Ovary (tissue), 7 donors: ENCODE measurements at regions not wholly inside any gene's neighbourhood (a gene's known extent, or its start where the extent isn't known, plus 50 kb on each side); places are given as distances from the start of the nearest gene placed in this dataset.

Experiments
- DNase-seq, 5 donors: peaks; one replicate each; pipeline ENCODE4 v3.0.0-alpha.2; 2019 to 2020
- H3K27ac ChIP-seq, 2 donors: fragments of 200-600 bp; one replicate each; pipeline versions ENCODE4 v1.5.1 to v1.8.0; 2019 to 2022
- H3K27me3 ChIP-seq: fragments of 200-600 bp; one replicate; pipeline ENCODE4 v1.8.0; 2022
- H3K36me3 ChIP-seq: fragments of 200-600 bp; sonication (generic); one replicate; pipeline ENCODE4 v1.5.1; 2019
- H3K4me1 ChIP-seq: one replicate; pipeline ENCODE4 v1.8.1; 2013; ENCODE audit warnings: mild to moderate bottlenecking, moderate library complexity; ENCODE audit not compliant: insufficient read depth
- H3K4me3 ChIP-seq: fragments of 200-600 bp; sonication (generic); one replicate; pipeline ENCODE4 v1.5.1; 2017
- H3K9me3 ChIP-seq, 2 donors: fragments of 200-600 bp in 1 of 2; sonication (generic) in 1 of 2; one replicate each; pipeline versions ENCODE4 v1.5.1 to v1.8.1; 2013 to 2019; ENCODE audit warnings: mild to moderate bottlenecking in 1 of 2, moderate library complexity in 1 of 2
- EP300 ChIP-seq: sonication (generic); formaldehyde crosslinking; IDR thresholded peaks from one replicate; pipeline ENCODE4 v1.6.1; 2017; ENCODE audit warnings: antibody characterized with exemption
- POLR2A ChIP-seq: fragments of 450-650 bp; IDR thresholded peaks from one replicate; pipeline ENCODE4 v1.6.1; 2017; ENCODE audit warnings: antibody characterized with exemption, mild to moderate bottlenecking, moderate library complexity
- WGBS, 3 donors: extraction: QIAGEN DNeasy Blood & Tissue Kit in 1 of 3; methylation state at CpG; one replicate each; pipeline versions ENCODE4 v1.1.5 to v1.1.7; 2013 to 2017; 5-methylcytosine and 5-hydroxymethylcytosine counted together
- intact Hi-C, 4 donors: fragments of 100-400 bp; cut with DNase I; formaldehyde crosslinking; loops; one replicate each; pipeline versions ENCODE4 v1.11.0 to v1.15.1; 2022 to 2023
- TF ChIP-seq, protein P1 (sequence below), 3 donors: fragments of 450-650 bp in 2 of 3; fragments of 200-600 bp in 1 of 3; IDR thresholded peaks; one replicate each; pipeline versions ENCODE4 v1.5.1 to v1.8.0; 2016 to 2022; ENCODE audit warnings: antibody characterized with exemption in 3 of 3, mild to moderate bottlenecking in 1 of 3
- donor health status: DM: no; HTN: no; CAD: no; lungs with moderate emphysema.
- donor health status: DM: no; HTN: no; CAD: no.
- donor health status: Bipolar disorder and iron deficiency.
- donor health status: DM: no; HTN: no; CAD: no.
- donor health status: DM: yes; HTN: yes; CAD: no.

DNA sequence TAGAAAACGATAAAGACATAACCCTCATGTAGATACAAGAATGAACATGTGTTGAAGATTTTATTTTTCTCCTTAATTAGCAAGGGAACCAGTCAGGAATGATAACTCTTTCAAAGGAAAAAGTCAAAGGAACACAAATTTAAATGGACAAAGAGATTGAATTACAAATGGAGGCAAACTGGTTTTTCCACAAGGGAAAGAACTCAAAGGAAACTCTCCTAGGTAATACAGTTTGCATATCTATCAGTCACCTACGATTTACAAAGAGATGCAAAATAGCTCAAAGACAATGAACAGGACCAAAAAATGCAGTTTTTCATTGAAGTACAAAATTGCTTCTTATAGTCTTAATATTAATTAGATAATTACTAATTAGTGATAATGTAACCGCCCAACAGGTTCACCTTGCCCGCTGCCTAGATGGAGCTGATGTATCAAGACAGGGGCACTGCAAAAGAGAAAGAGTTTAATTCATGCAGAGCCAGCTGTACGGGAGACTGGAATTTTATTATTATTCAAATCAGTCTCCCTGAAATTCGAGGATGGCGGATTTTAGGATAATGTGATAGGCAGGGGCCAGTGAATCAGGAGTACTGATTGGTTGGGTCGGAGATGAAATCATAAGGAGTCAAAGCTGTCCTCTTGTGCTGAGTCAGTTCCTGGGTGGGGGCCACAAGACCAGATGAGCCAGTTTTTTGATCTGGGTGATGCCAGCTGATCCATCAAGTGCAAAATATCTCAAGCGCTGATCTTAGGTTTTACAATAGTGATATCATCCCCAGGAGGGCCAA, 151.0 kb downstream of the TMEM17 start:
- intact Hi-C loops: no loop called here
- H3K27ac ChIP-seq: no peak overlapping the region
- DNase-seq: no peak
- TF ChIP-seq, protein P1, sequence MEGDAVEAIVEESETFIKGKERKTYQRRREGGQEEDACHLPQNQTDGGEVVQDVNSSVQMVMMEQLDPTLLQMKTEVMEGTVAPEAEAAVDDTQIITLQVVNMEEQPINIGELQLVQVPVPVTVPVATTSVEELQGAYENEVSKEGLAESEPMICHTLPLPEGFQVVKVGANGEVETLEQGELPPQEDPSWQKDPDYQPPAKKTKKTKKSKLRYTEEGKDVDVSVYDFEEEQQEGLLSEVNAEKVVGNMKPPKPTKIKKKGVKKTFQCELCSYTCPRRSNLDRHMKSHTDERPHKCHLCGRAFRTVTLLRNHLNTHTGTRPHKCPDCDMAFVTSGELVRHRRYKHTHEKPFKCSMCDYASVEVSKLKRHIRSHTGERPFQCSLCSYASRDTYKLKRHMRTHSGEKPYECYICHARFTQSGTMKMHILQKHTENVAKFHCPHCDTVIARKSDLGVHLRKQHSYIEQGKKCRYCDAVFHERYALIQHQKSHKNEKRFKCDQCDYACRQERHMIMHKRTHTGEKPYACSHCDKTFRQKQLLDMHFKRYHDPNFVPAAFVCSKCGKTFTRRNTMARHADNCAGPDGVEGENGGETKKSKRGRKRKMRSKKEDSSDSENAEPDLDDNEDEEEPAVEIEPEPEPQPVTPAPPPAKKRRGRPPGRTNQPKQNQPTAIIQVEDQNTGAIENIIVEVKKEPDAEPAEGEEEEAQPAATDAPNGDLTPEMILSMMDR (IDR thresholded peaks at IDR 0.05): no peak
- no peak for TF ChIP-seq EP300
- TF ChIP-seq POLR2A: no peak
- no peaks in the 10 kb centered on the region for H3K36me3 ChIP-seq
- H3K9me3 ChIP-seq: no peaks in the 10 kb centered on the region
- no peak overlapping the region for H3K4me3 ChIP-seq
- H3K4me1 ChIP-seq: no peaks in the 10 kb centered on the region
- no peaks in the 10 kb centered on the region for H3K27me3 ChIP-seq
- WGBS, 3 donors: 55 to 58% (median 57%) methylated on average over 9 of the region's 9 CpGs

DNA sequence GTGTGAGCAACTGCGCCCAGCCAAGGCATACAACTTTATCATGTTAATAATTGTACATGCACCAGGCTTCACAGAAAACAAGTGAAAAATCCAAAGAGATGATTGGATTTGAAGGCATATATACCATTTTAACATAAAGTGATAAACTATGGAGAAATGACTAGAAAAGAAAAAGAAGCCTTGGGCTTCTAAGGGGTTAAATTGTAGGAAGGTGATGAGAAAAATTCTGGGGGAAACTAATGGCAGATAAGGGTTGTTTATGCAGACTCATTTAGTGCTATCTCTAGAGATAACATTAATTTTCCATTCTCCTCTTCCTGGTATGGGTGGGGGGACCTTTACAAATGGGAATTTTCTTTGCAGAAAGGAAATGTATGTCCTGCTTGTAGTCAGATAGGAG, 154.0 kb downstream of the TMEM17 start:
- no peaks in the 10 kb centered on the region for H3K4me1 ChIP-seq
- WGBS, 3 donors: 93 to 100% (median 95%) methylated on average over 1 of the region's 1 CpG
- intact Hi-C loops: no loop called here
- no peaks in the 10 kb centered on the region for H3K9me3 ChIP-seq
- H3K36me3 ChIP-seq: no peaks in the 10 kb centered on the region
- TF ChIP-seq, protein P1 (IDR thresholded peaks at IDR 0.05): no peak
- TF ChIP-seq EP300 (no peak), POLR2A (no peak)
- H3K4me3 ChIP-seq: no peak overlapping the region
- H3K27ac ChIP-seq: no peak overlapping the region
- no peak for DNase-seq
- no peaks in the 10 kb centered on the region for H3K27me3 ChIP-seq

DNA sequence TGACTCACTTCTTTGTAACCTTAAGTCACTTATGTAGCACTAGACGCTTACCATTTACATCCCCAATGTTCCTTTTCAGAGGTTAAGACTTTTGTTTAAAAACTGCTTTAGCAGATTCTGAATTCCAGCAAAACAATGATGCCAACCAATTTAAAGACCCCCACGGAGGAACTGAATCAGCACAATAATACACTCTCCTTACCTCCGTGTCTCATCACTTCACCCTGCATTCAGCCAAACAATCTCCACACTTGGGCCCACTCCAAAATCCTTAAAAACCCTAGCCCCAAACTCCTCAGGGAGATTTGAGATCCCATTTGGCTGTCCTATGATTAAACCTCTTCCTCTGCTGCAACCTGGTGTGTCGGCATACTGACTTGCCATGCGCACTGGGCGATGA, 153.9 kb downstream of the B3GNT2 start:
- 81 to 87% (median 82%) methylated on average over 6 of the region's 6 CpGs for WGBS, 3 donors
- no peak for DNase-seq
- no peak overlapping the region for H3K4me3 ChIP-seq
- no peaks in the 10 kb centered on the region for H3K36me3 ChIP-seq
- no peaks in the 10 kb centered on the region for H3K27me3 ChIP-seq
- TF ChIP-seq POLR2A (no peak), EP300 (no peak)
- TF ChIP-seq, protein P1 (IDR thresholded peaks at IDR 0.05): no peak
- no peaks in the 10 kb centered on the region for H3K9me3 ChIP-seq
- H3K4me1 ChIP-seq: no peaks in the 10 kb centered on the region
- intact Hi-C loops: no loop called here
- no peak overlapping the region for H3K27ac ChIP-seq

DNA sequence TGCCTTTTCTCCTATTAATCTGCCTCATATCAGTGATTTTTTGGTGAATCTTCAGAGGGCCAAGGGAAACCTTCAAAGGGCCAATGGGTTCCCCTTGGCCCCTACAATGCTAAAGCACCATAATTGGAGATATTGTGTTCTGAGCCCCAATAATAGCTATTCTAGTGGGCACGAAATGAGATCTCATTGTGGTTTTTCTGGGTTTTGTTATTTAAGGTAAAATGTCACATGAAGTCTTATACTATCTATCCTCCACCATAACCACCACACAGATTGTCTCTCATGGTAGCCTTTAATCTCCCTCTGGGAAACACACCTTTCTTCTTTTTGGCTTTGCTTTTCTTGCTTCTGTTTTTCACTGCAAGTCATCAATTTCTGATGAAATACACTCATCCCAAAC, 152.8 kb downstream of the B3GNT2 start:
- H3K27me3 ChIP-seq: no peaks in the 10 kb centered on the region
- no peaks in the 10 kb centered on the region for H3K36me3 ChIP-seq
- H3K4me3 ChIP-seq: no peak overlapping the region
- no peak overlapping the region for H3K27ac ChIP-seq
- H3K4me1 ChIP-seq: no peaks in the 10 kb centered on the region
- DNase-seq: no peak
- H3K9me3 ChIP-seq: no peaks in the 10 kb centered on the region
- TF ChIP-seq, protein P1 (IDR thresholded peaks at IDR 0.05): no peak
- TF ChIP-seq EP300 (no peak), POLR2A (no peak)
- 54 to 90% (median 83%) methylated on average over 1 of the region's 1 CpG for WGBS, 3 donors
- intact Hi-C loops: no loop called here
